GM12878 (cell line): ENCODE measurements at regions not wholly inside any gene's neighbourhood (a gene's known extent, or its start where the extent isn't known, plus 50 kb on each side); places are given as distances from the start of the nearest gene placed in this dataset.

ENCODE experiments used
- ATAC-seq: fragments of 200-7000 bp; cut with Tn5 transposase; 3 replicates; pipeline ENCODE4 v1.9.1; 2020; ENCODE audit warnings: mild to moderate bottlenecking, moderate library complexity
- BruUV-seq: library from RNA; stranded (reverse); fragments of 400-500 nt; replicated peaks from 2 replicates; lab custom pipeline; 2021; lab: Mats Ljungman, UMichigan
- CTCF ChIA-PET: fragments of 300-600 bp; sonication (Branson Sonifier 250); formaldehyde crosslinking; extraction: SDS; loops from one replicate; lab custom pipeline; 2021; ENCODE audit warnings: inconsistent platforms; lab: Yijun Ruan, JAX
- POLR2A ChIA-PET: fragments of 350-600 bp; formaldehyde crosslinking; extraction: SDS; loops from one replicate; lab custom pipeline; 2021; ENCODE audit warnings: inconsistent platforms; lab: Charles Lee
- RAD21 ChIA-PET: fragments of 300-600 bp; sonication (Branson Sonifier 250); formaldehyde crosslinking; loops from one replicate; lab custom pipeline; 2023; ENCODE audit warnings: antibody characterized with exemption; ENCODE audit not compliant: unreplicated experiment; lab: Charles Lee
- SMC1A ChIA-PET: fragments of 300-600 bp; sonication (Branson Sonifier 250); formaldehyde crosslinking; loops from one replicate; lab custom pipeline; 2023; ENCODE audit not compliant: unreplicated experiment, uncharacterized antibody; lab: Charles Lee
- DNase-seq: peaks from one replicate; pipeline ENCODE4 v3.0.0-alpha.2; 2011; ENCODE audit warnings: low read depth, low spot score
- FAIRE-seq: peaks from 3 replicates; lab custom pipeline; 2011; peaks lifted over from hg19 to GRCh38; lab: Jason Lieb, UNC
- H2AFZ ChIP-seq: 2 replicates; pipeline ENCODE4 v1.6.0; 2011; ENCODE audit warnings: low read depth, low read length, control low read depth; ENCODE audit not compliant: control insufficient read depth
- H3K27ac ChIP-seq: 2 replicates; pipeline ENCODE4 v1.5.1; 2011; ENCODE audit warnings: control low read depth; ENCODE audit not compliant: control insufficient read depth, insufficient read depth
- H3K27me3 ChIP-seq, 2 experiments: replicated peaks in 1 of 2; 2 replicates each; pipeline versions ENCODE4 v1.6.0 to v1.6.1; 2011; ENCODE audit warnings: low read length in 1 of 2; ENCODE audit not compliant: control insufficient read depth in 2 of 2, insufficient read depth in 2 of 2
- H3K36me3 ChIP-seq, 2 experiments: 2 replicates each; pipeline ENCODE4 v1.5.1; 2011; ENCODE audit warnings: low read length in 1 of 2; ENCODE audit not compliant: control insufficient read depth in 2 of 2, insufficient read depth in 2 of 2
- H3K4me1 ChIP-seq: 2 replicates; pipeline ENCODE4 v1.6.1; 2011; ENCODE audit warnings: mild to moderate bottlenecking, low read length, moderate library complexity, mixed read lengths; ENCODE audit not compliant: control insufficient read depth, insufficient read depth
- H3K4me2 ChIP-seq: 2 replicates; pipeline ENCODE4 v1.6.0; 2011; ENCODE audit warnings: control low read depth; ENCODE audit not compliant: control insufficient read depth, insufficient read depth
- H3K4me3 ChIP-seq: fragments of 200-600 bp; sonication (generic); 2 replicates; pipeline ENCODE4 v1.5.1; 2016
- H3K79me2 ChIP-seq: 2 replicates; pipeline ENCODE4 v1.6.0; 2011; ENCODE audit warnings: low read length; ENCODE audit not compliant: control insufficient read depth, insufficient read depth
- H3K9ac ChIP-seq: 2 replicates; pipeline ENCODE4 v1.8.0; 2011; ENCODE audit warnings: low read length, control low read depth, mixed read lengths; ENCODE audit not compliant: control insufficient read depth, insufficient read depth
- H3K9me3 ChIP-seq: replicated peaks from 3 replicates; pipeline ENCODE4 v1.5.1; 2011; ENCODE audit warnings: mild to moderate bottlenecking, low read length; ENCODE audit not compliant: control insufficient read depth, insufficient read depth
- H4K20me1 ChIP-seq: 2 replicates; pipeline ENCODE4 v1.6.0; 2011; ENCODE audit not compliant: control insufficient read depth, insufficient read depth
- BACH1 ChIP-seq: fragments of 450-650 bp; IDR thresholded peaks from 2 replicates; pipeline ENCODE4 v1.6.1; 2017; ENCODE audit warnings: mild to moderate bottlenecking, borderline replicate concordance
- BCL11A ChIP-seq: IDR thresholded peaks from 2 replicates; pipeline ENCODE4 v1.6.1; 2011; ENCODE audit warnings: low read depth, low read length
- CBFB ChIP-seq: IDR thresholded peaks from 2 replicates; pipeline ENCODE4 v1.6.1; 2016; ENCODE audit warnings: antibody characterized with exemption, low read depth
- CBX3 ChIP-seq: fragments of 200-600 bp; sonication (generic); IDR thresholded peaks from 2 replicates; pipeline ENCODE4 v1.6.1; 2016; ENCODE audit warnings: low read depth, borderline replicate concordance
- DPF2 ChIP-seq: fragments of 450-650 bp; IDR thresholded peaks from 2 replicates; pipeline ENCODE4 v1.6.1; 2017; ENCODE audit warnings: mild to moderate bottlenecking
- ELK1 ChIP-seq: IDR thresholded peaks from 2 replicates; pipeline ENCODE4 v1.6.1; 2012; ENCODE audit warnings: low read depth, low read length, improper control_type of control experiment
- NFIC ChIP-seq: IDR thresholded peaks from 2 replicates; pipeline ENCODE4 v1.6.1; 2012; ENCODE audit warnings: low read depth, mild to moderate bottlenecking, inconsistent platforms, low read length, moderate library complexity
- RELA ChIP-seq: fragments of 450-650 bp; IDR thresholded peaks from 2 replicates; pipeline ENCODE4 v1.8.0; 2014; ENCODE audit warnings: borderline replicate concordance; ENCODE audit not compliant: partially characterized antibody
- SMAD1 ChIP-seq: fragments of 450-650 bp; IDR thresholded peaks from 2 replicates; pipeline ENCODE4 v1.6.1; 2018; ENCODE audit warnings: mild to moderate bottlenecking, low read depth; ENCODE audit not compliant: partially characterized antibody
- SREBF2 ChIP-seq: IDR thresholded peaks from 2 replicates; pipeline ENCODE4 v1.6.1; 2012; ENCODE audit warnings: mild to moderate bottlenecking, low read length
- STAT3 ChIP-seq: IDR thresholded peaks from 2 replicates; pipeline ENCODE4 v1.6.1; 2011; ENCODE audit warnings: low read depth, low read length, improper control_type of control experiment
- in situ Hi-C: fragments of 300-500 bp; cut with MboI; formaldehyde crosslinking; loops from 9 replicates; pipeline ENCODE4 v1.14.3; 2018; ENCODE audit warnings: mixed read lengths
- intact Hi-C: fragments of 100-400 bp; cut with micrococcal nuclease; formaldehyde crosslinking; loops from one replicate; pipeline ENCODE4 v1.14.2; 2022; ENCODE audit not compliant: unreplicated experiment
- TF ChIP-seq, protein P1 (sequence below): fragments of 150-350 bp; IDR thresholded peaks from 2 replicates; pipeline ENCODE4 v1.6.1; 2014; ENCODE audit warnings: mild to moderate bottlenecking, low read depth, low read length
- TF ChIP-seq, protein P2 (sequence below): fragments of 450-650 bp; IDR thresholded peaks from 2 replicates; pipeline ENCODE4 v1.6.1; 2016; ENCODE audit warnings: mild to moderate bottlenecking, moderate library complexity, borderline replicate concordance
- TF ChIP-seq, protein P3 (sequence below): fragments of 450-650 bp; IDR thresholded peaks from 2 replicates; pipeline ENCODE4 v1.6.1; 2017; ENCODE audit warnings: borderline replicate concordance

DNA sequence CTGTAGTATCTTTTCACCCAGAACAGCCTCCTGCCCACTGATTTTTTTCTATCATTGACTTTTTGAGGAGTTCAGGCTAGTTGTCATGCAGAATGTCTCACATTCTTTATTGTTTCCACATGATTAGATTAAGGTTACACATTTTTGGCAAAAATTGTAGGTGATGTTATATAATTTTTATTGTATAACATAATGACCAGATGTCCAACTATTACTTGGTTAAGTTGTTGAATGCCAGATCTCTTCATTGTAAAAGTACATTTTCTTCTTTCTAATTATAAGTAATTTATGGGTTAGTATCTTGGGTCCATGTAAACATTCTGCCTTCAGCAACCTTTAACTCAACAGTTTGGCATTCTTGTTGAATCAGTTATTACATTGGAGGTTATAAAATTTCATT is 138.4 kb downstream of the POSTN start:
- Histone ChIP-seq H2AFZ (no peak overlapping the region), H3K4me2 (no peak overlapping the region), H3K79me2 (no peaks in the 10 kb centered on the region), H3K4me3 (no peak overlapping the region), H4K20me1 (no peaks in the 10 kb centered on the region), H3K27me3 (no peaks in the 10 kb centered on the region), H3K4me1 (no peaks in the 10 kb centered on the region), H3K27ac (no peak overlapping the region), H3K9ac (no peak overlapping the region), H3K36me3 (no peaks in the 10 kb centered on the region), H3K9me3 (no peaks in the 10 kb centered on the region)
- FAIRE-seq, result no peak
- in situ Hi-C loops, result no loop called here
- POLR2A ChIA-PET, result no interaction called here
- TF ChIP-seq, protein P1, sequence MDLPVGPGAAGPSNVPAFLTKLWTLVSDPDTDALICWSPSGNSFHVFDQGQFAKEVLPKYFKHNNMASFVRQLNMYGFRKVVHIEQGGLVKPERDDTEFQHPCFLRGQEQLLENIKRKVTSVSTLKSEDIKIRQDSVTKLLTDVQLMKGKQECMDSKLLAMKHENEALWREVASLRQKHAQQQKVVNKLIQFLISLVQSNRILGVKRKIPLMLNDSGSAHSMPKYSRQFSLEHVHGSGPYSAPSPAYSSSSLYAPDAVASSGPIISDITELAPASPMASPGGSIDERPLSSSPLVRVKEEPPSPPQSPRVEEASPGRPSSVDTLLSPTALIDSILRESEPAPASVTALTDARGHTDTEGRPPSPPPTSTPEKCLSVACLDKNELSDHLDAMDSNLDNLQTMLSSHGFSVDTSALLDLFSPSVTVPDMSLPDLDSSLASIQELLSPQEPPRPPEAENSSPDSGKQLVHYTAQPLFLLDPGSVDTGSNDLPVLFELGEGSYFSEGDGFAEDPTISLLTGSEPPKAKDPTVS, result no peak
- TF ChIP-seq BACH1, result no peak
- TF ChIP-seq DPF2, result no peak
- TF ChIP-seq, protein P2, sequence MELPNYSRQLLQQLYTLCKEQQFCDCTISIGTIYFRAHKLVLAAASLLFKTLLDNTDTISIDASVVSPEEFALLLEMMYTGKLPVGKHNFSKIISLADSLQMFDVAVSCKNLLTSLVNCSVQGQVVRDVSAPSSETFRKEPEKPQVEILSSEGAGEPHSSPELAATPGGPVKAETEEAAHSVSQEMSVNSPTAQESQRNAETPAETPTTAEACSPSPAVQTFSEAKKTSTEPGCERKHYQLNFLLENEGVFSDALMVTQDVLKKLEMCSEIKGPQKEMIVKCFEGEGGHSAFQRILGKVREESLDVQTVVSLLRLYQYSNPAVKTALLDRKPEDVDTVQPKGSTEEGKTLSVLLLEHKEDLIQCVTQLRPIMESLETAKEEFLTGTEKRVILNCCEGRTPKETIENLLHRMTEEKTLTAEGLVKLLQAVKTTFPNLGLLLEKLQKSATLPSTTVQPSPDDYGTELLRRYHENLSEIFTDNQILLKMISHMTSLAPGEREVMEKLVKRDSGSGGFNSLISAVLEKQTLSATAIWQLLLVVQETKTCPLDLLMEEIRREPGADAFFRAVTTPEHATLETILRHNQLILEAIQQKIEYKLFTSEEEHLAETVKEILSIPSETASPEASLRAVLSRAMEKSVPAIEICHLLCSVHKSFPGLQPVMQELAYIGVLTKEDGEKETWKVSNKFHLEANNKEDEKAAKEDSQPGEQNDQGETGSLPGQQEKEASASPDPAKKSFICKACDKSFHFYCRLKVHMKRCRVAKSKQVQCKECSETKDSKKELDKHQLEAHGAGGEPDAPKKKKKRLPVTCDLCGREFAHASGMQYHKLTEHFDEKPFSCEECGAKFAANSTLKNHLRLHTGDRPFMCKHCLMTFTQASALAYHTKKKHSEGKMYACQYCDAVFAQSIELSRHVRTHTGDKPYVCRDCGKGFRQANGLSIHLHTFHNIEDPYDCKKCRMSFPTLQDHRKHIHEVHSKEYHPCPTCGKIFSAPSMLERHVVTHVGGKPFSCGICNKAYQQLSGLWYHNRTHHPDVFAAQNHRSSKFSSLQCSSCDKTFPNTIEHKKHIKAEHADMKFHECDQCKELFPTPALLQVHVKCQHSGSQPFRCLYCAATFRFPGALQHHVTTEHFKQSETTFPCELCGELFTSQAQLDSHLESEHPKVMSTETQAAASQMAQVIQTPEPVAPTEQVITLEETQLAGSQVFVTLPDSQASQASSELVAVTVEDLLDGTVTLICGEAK, result no peak
- no peak for TF ChIP-seq SREBF2
- no peak for TF ChIP-seq NFIC
- TF ChIP-seq STAT3, result no peak
- TF ChIP-seq RELA, result no peak
- no peak for TF ChIP-seq SMAD1
- TF ChIP-seq BCL11A, result no peak
- no peak for TF ChIP-seq CBX3
- no peak for TF ChIP-seq CBFB
- no peak for TF ChIP-seq ELK1
- TF ChIP-seq, protein P3, sequence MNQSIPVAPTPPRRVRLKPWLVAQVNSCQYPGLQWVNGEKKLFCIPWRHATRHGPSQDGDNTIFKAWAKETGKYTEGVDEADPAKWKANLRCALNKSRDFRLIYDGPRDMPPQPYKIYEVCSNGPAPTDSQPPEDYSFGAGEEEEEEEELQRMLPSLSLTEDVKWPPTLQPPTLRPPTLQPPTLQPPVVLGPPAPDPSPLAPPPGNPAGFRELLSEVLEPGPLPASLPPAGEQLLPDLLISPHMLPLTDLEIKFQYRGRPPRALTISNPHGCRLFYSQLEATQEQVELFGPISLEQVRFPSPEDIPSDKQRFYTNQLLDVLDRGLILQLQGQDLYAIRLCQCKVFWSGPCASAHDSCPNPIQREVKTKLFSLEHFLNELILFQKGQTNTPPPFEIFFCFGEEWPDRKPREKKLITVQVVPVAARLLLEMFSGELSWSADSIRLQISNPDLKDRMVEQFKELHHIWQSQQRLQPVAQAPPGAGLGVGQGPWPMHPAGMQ, result no peak
- CTCF ChIA-PET, result no interaction called here
- SMC1A ChIA-PET, result no interaction called here
- DNase-seq, result no peak
- intact Hi-C loops, result no loop called here
- BruUV-seq, result no TSS peak
- ATAC-seq, result no peak
- RAD21 ChIA-PET, result interaction anchor here (0.6 kb wide), 1 partner anchor 96 kb away, joined by 3 read pairs; no protein-coding TSS in a partner anchor
